ENCODE measurements at regions not wholly inside any gene's neighbourhood (a gene's known extent, or its start where the extent isn't known, plus 50 kb on each side); places are given as distances from the start of the nearest gene placed in this dataset.

GRCh38 chr5:117665121-117665520 is 1090.5 kb upstream of the SEMA6A start:
- H2AFZ ChIP-seq (ENCODE audit: low read length), result no peak overlapping the region
- H3K4me2 ChIP-seq (ENCODE audit: insufficient read depth, insufficient read length, low read length), result no peak overlapping the region
- no peak overlapping the region for H3K23ac ChIP-seq (ENCODE audit: insufficient read length, low read depth, low read length)
- no peak overlapping the region for H2BK20ac ChIP-seq (ENCODE audit: low read depth, low read length, poor library complexity, severe bottlenecking)
- no peak overlapping the region for H4K8ac ChIP-seq (replicated peaks; ENCODE audit: insufficient read length, low read depth, low read length)
- H4K20me1 ChIP-seq (ENCODE audit: control insufficient read depth, insufficient read depth, insufficient read length), result no peaks in the 10 kb centered on the region
- no peak overlapping the region for H3T11ph ChIP-seq (ENCODE audit: low read length)
- no peak overlapping the region for H3K9ac ChIP-seq (ENCODE audit: extremely low read depth, insufficient read length, low read length)
- H3K27me3 ChIP-seq (ENCODE audit: insufficient read depth, low read length), result no peaks in the 10 kb centered on the region
- no peaks in the 10 kb centered on the region for H3K79me1 ChIP-seq (ENCODE audit: insufficient read depth, low read depth, low read length, poor library complexity, severe bottlenecking)
- no peak overlapping the region for H2AK5ac ChIP-seq (ENCODE audit: insufficient read length, low read length)
- Mint-ChIP-seq H3K9me3 (peaks cover 2 to 3% of the 10 kb centered on the region in 2 experiments; a peak in 1 of 5 replicates), H3K27ac (no peak overlapping the region), H3K4me3 (no peak overlapping the region), H3K4me1 (peaks cover 19 to 24% of the 10 kb centered on the region in 2 experiments), H3K36me3 (ENCODE audit: insufficient read depth in 1 of 3, low read depth in 3 of 3) (no peaks in the 10 kb centered on the region; a peak in 1 of 7 replicates), H3K27me3 (ENCODE audit: low read depth) (no peaks in the 10 kb centered on the region)
- WGBS (ENCODE audit: extremely low coverage, insufficient read length, low lambda C conversion rate), result no CpG with 5 or more reads among the region's 1 CpG
- H3K4me1 ChIP-seq (ENCODE audit: insufficient read depth, low read length), result no peaks in the 10 kb centered on the region; the same call in 1 of the 2 replicates
- no peak overlapping the region for H2BK15ac ChIP-seq (ENCODE audit: low read depth, low read length)
- TF ChIP-seq CTCF (conservative IDR thresholded peaks at IDR 0.05), result no peak
- no peak overlapping the region for H3K27ac ChIP-seq (ENCODE audit: insufficient read length, low read depth, low read length)
- no peak overlapping the region for H3K18ac ChIP-seq (ENCODE audit: insufficient read length, low read depth, low read length)
- no peak overlapping the region for H3K56ac ChIP-seq (ENCODE audit: insufficient read length, low read depth, low read length)
- H3K4ac ChIP-seq (ENCODE audit: low read depth, low read length), result no peak overlapping the region
- no peak for DNase-seq
- no peak overlapping the region for H3K14ac ChIP-seq (ENCODE audit: insufficient read depth, low read length)
- no peak overlapping the region for H4K5ac ChIP-seq (ENCODE audit: insufficient read length, low read depth, low read length)
- no peak overlapping the region for H2BK5ac ChIP-seq (ENCODE audit: insufficient read length, low read length)
- no peaks in the 10 kb centered on the region for H3K9me3 ChIP-seq (ENCODE audit: control insufficient read depth, low read depth, low read length)
- no peaks in the 10 kb centered on the region for H3K79me2 ChIP-seq (ENCODE audit: insufficient read depth, low read length)
- H4K91ac ChIP-seq (ENCODE audit: insufficient read length, low read depth, low read length), result no peak overlapping the region
- no peaks in the 10 kb centered on the region for H3K23me2 ChIP-seq (ENCODE audit: insufficient read length, low read depth, low read length, poor library complexity, severe bottlenecking)
- no peak overlapping the region for H2BK120ac ChIP-seq (ENCODE audit: low read depth, low read length, poor library complexity, severe bottlenecking)
- no peak overlapping the region for H2BK12ac ChIP-seq (ENCODE audit: insufficient read length, low read depth, low read length)
